HCT116 (cell line): ENCODE measurements at regions not wholly inside any gene's neighbourhood (a gene's known extent, or its start where the extent isn't known, plus 50 kb on each side); places are given as distances from the start of the nearest gene placed in this dataset.

Source experiments
- ATAC-seq: fragments of 200-7000 bp; cut with Tn5 transposase; 2 replicates; pipeline ENCODE4 v1.9.1; 2020; ENCODE audit warnings: mild to moderate bottlenecking, moderate library complexity
- BruUV-seq: library from RNA; stranded (reverse); fragments of 400-500 nt; replicated peaks from 2 replicates; lab custom pipeline; 2021; lab: Mats Ljungman, UMichigan
- CTCF ChIA-PET: fragments of 300-600 bp; sonication (Branson Sonifier 250); formaldehyde crosslinking; loops from one replicate; lab custom pipeline; 2021; ENCODE audit warnings: antibody characterized with exemption; lab: Charles Lee
- POLR2A ChIA-PET: fragments of 300-600, 350-600 bp; sonication (Branson Sonifier 250); formaldehyde crosslinking; loops from one replicate; lab custom pipeline; 2021; ENCODE audit warnings: antibody characterized with exemption; lab: Charles Lee
- RAD21 ChIA-PET, 2 experiments: fragments of 300-600 bp; sonication (Branson Sonifier 250); formaldehyde crosslinking; loops; one replicate each; lab custom pipeline; 2023; ENCODE audit warnings: low total read pairs in 2 of 2; ENCODE audit not compliant: uncharacterized antibody in 2 of 2, unreplicated experiment in 2 of 2, low non-redundant PET in 1 of 2; lab: Charles Lee
- DNase-seq: peaks from one replicate; pipeline ENCODE4 v3.0.0-alpha.2; 2010; ENCODE audit warnings: low read depth, low spot score
- H2AFZ ChIP-seq: fragments of 200-600 bp; shearing (Covaris generic), sonication (generic); 2 replicates; pipeline ENCODE4 v1.6.1; 2017; ENCODE audit warnings: low read depth, mixed run types, mixed read lengths, antibody characterized with exemption, low read length; ENCODE audit not compliant: poor library complexity, severe bottlenecking
- H3K27ac ChIP-seq: 2 replicates; pipeline ENCODE4 v1.5.1; 2012; ENCODE audit warnings: low read depth, low read length
- H3K27me3 ChIP-seq: fragments of 200-600 bp; sonication (generic); 2 replicates; pipeline ENCODE4 v1.6.1; 2016; ENCODE audit warnings: mixed run types, low read length, mixed read lengths; ENCODE audit not compliant: insufficient read depth
- H3K36me3 ChIP-seq, 2 experiments: fragments of 200-500 bp in 1 of 2; fragments of 200-600 bp in 1 of 2; sonication (Bioruptor generic) in 1 of 2; sonication (generic) in 1 of 2; 2 replicates each; pipeline versions ENCODE4 v1.5.1 to v1.6.1; 2014 to 2016; ENCODE audit warnings: low read length in 2 of 2, inconsistent platforms in 1 of 2, mixed read lengths in 1 of 2, mixed run types in 1 of 2; ENCODE audit not compliant: insufficient read depth in 2 of 2, control insufficient read depth in 1 of 2
- H3K4me1 ChIP-seq, 2 experiments: fragments of 200-600 bp in 1 of 2; sonication (generic) in 1 of 2; 2 replicates each; pipeline versions ENCODE4 v1.5.1 to v1.6.1; 2012 to 2017; ENCODE audit warnings: low read length in 2 of 2, inconsistent platforms in 1 of 2, mild to moderate bottlenecking in 1 of 2, mixed read lengths in 1 of 2, mixed run types in 1 of 2, moderate library complexity in 1 of 2; ENCODE audit not compliant: insufficient read depth in 2 of 2, control insufficient read depth in 1 of 2
- H3K4me2 ChIP-seq: fragments of 200-600 bp; sonication (generic); 2 replicates; pipeline ENCODE4 v1.6.1; 2017; ENCODE audit warnings: mixed run types, low read length, mixed read lengths
- H3K4me3 ChIP-seq, 2 experiments: fragments of 200-600 bp in 1 of 2; sonication (generic) in 1 of 2; replicated peaks in 1 of 2; 2 replicates each; pipeline ENCODE4 v1.5.1; 2011 to 2016; ENCODE audit warnings: low read length in 2 of 2, control low read depth in 1 of 2, low read depth in 1 of 2, mild to moderate bottlenecking in 1 of 2, mixed read lengths in 1 of 2, mixed run types in 1 of 2
- H3K79me2 ChIP-seq: fragments of 200-600 bp; sonication (generic); 2 replicates; pipeline ENCODE4 v1.6.1; 2017; ENCODE audit warnings: mild to moderate bottlenecking, mixed run types, low read length, moderate library complexity, mixed read lengths; ENCODE audit not compliant: insufficient read depth
- H3K9ac ChIP-seq: fragments of 200-600 bp; sonication (generic); 2 replicates; pipeline ENCODE4 v1.6.1; 2016; ENCODE audit warnings: low read length, mixed read lengths
- H3K9me2 ChIP-seq: fragments of 200-600 bp; sonication (generic), shearing (Covaris generic); 2 replicates; pipeline ENCODE4 v1.6.1; 2017; ENCODE audit warnings: mixed run types, mild to moderate bottlenecking, moderate library complexity; ENCODE audit not compliant: insufficient read depth
- H3K9me3 ChIP-seq, 2 experiments: fragments of 200-500 bp in 1 of 2; fragments of 200-600 bp in 1 of 2; sonication (Bioruptor generic) in 1 of 2; sonication (generic) in 1 of 2; 2 replicates each; pipeline ENCODE4 v1.6.1; 2014 to 2017; ENCODE audit warnings: low read length in 2 of 2, mixed read lengths in 2 of 2, inconsistent platforms in 1 of 2, low read depth in 1 of 2, mild to moderate bottlenecking in 1 of 2, mixed run types in 1 of 2, moderate library complexity in 1 of 2; ENCODE audit not compliant: control insufficient read depth in 1 of 2, insufficient read depth in 1 of 2
- H4K20me1 ChIP-seq: fragments of 200-600 bp; sonication (generic), shearing (Covaris generic); 2 replicates; pipeline ENCODE4 v1.6.1; 2017; ENCODE audit warnings: mixed run types, mild to moderate bottlenecking, moderate library complexity; ENCODE audit not compliant: insufficient read depth
- CBX3 ChIP-seq: IDR thresholded peaks from 2 replicates; pipeline ENCODE4 v1.6.1; 2012; ENCODE audit warnings: low read depth
- EGR1 ChIP-seq: IDR thresholded peaks from 2 replicates; pipeline ENCODE4 v1.6.1; 2012; ENCODE audit warnings: low read depth
- ELF1 ChIP-seq: IDR thresholded peaks from 2 replicates; pipeline ENCODE4 v1.6.1; 2012; ENCODE audit warnings: low read depth, borderline replicate concordance
- EZH2 ChIP-seq: fragments of 200-600 bp; sonication (generic); IDR thresholded peaks from 2 replicates; pipeline ENCODE4 v1.6.1; 2017; ENCODE audit warnings: antibody characterized with exemption, mixed run types
- EZH2phosphoT487 ChIP-seq: fragments of 200-600 bp; IDR thresholded peaks from 2 replicates; pipeline ENCODE4 v1.6.1; 2018; ENCODE audit warnings: antibody characterized with exemption, borderline replicate concordance
- FOSL1 ChIP-seq: IDR thresholded peaks from 2 replicates; pipeline ENCODE4 v1.6.1; 2012; ENCODE audit warnings: low read depth
- JUND ChIP-seq: IDR thresholded peaks from 2 replicates; pipeline ENCODE4 v1.6.1; 2012
- POLR2A ChIP-seq: IDR thresholded peaks from 2 replicates; pipeline ENCODE4 v1.7.0; 2011; ENCODE audit warnings: borderline replicate concordance; ENCODE audit not compliant: insufficient read depth, insufficient read length; ENCODE audit errors: extremely low read depth
- YY1 ChIP-seq: IDR thresholded peaks from 2 replicates; pipeline ENCODE4 v1.6.1; 2011; ENCODE audit warnings: low read length, low read depth, moderate library complexity, mild to moderate bottlenecking; ENCODE audit not compliant: insufficient replicate concordance; ENCODE audit errors: extremely low read depth
- ZFX ChIP-seq: fragments of 450-650 bp; IDR thresholded peaks from 2 replicates; pipeline ENCODE4 v1.6.1; 2017
- intact Hi-C: fragments of 100-400 bp; cut with micrococcal nuclease; formaldehyde crosslinking; loops from 2 replicates; pipeline ENCODE4 v1.10.0; 2022
- TF ChIP-seq, protein P1 (sequence below): IDR thresholded peaks from 2 replicates; pipeline ENCODE4 v1.6.1; 2012
- TF ChIP-seq, protein P2 (sequence below): IDR thresholded peaks from 2 replicates; pipeline ENCODE4 v1.6.1; 2012; ENCODE audit warnings: low read depth

DNA sequence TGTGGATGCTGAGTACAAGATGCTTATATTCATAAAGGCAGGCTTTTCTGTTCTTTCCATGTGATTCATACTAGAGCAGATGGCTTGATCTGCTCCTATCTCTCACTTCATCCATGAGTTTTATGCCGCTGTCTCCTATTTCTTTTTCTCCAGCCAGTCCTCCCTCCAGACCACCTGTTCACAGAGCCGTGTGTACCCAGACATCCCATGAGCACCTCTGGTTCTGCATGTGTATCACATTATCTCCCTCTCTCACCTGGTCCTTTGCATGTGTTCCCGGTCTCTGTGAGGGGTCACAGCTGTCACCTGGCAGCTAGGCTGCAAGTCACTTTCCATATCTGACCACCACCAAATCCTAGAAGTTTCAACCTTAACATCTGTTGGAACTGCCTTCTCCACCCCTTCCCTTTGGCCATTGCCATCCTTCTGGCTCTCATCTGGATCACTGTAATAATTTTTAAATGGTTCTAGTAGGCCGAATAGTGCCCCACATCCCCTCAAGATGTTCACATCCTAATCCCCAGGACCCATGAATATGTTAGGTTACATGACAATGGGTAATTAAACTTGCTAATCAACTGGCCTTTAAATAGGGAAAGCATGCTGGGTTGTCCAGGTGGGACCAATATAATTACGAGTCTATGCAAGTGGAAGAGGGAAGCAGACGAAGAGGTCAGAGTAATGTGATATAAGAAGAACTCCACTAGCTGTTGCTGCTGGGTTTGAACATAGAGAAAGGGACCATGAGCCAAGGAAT is 168.1 kb downstream of the SNAPC1 start:
- Histone ChIP-seq H3K27me3 (peaks cover 75% of the 10 kb centered on the region), H3K4me1 (no peaks in the 10 kb centered on the region), H4K20me1 (no peaks in the 10 kb centered on the region), H3K4me3 (no peak overlapping the region), H3K4me2 (no peak overlapping the region), H2AFZ (no peak overlapping the region), H3K9me2 (no peaks in the 10 kb centered on the region), H3K36me3 (no peaks in the 10 kb centered on the region), H3K27ac (no peak overlapping the region), H3K9ac (no peak overlapping the region), H3K9me3 (no peaks in the 10 kb centered on the region), H3K79me2 (no peaks in the 10 kb centered on the region)
- no TSS peak for BruUV-seq
- intact Hi-C loops, result no loop called here
- POLR2A ChIA-PET, result no interaction called here
- TF ChIP-seq FOSL1, result no peak
- no peak for TF ChIP-seq CBX3
- no peak for TF ChIP-seq POLR2A
- no peak for DNase-seq
- ATAC-seq, result no peak
- CTCF ChIA-PET, result no interaction called here
- RAD21 ChIA-PET, result no interaction called here

DNA sequence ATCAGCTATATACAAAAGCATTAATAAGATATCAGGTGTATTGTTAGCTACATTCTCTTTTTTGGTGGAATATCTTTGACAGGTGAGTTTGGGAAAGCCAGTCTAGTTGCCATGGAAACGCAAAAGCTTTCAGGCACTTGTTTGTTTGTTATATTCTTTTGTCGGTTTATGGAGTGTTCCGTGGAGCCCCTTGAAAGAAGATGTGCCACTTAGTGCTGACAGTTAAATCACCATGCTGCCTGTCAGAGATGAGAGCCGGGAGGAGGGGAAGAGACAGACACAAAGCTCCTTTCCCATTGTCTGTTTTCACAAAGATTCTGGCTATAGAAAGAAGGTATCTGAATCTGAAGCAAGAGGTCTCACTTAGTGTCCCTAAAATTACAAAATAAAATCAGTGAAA is 170.8 kb downstream of the SNAPC1 start:
- no peak for DNase-seq
- ChIA-PET CTCF (interaction anchor here (0.8 kb wide), 1 partner anchor 8 kb away, joined by 3 read pairs; no protein-coding TSS in a partner anchor), POLR2A (no interaction called here), RAD21 (no interaction called here)
- intact Hi-C loops, result no loop called here
- Histone ChIP-seq H2AFZ (no peak overlapping the region), H3K27ac (no peak overlapping the region), H3K9ac (no peak overlapping the region), H3K4me3 (no peak overlapping the region), H3K9me2 (no peaks in the 10 kb centered on the region), H3K9me3 (no peaks in the 10 kb centered on the region), H4K20me1 (no peaks in the 10 kb centered on the region), H3K27me3 (peaks cover 79% of the 10 kb centered on the region), H3K4me1 (no peaks in the 10 kb centered on the region), H3K36me3 (no peaks in the 10 kb centered on the region), H3K79me2 (no peaks in the 10 kb centered on the region), H3K4me2 (no peak overlapping the region)
- no peak for ATAC-seq
- TF ChIP-seq JUND (no peak), ELF1 (no peak), EZH2 (no peak), YY1 (no peak), CBX3 (no peak), EZH2phosphoT487 (no peak), EGR1 (no peak), ZFX (no peak)
- TF ChIP-seq, protein P1, sequence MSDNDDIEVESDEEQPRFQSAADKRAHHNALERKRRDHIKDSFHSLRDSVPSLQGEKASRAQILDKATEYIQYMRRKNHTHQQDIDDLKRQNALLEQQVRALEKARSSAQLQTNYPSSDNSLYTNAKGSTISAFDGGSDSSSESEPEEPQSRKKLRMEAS, result no peak
- TF ChIP-seq, protein P2, sequence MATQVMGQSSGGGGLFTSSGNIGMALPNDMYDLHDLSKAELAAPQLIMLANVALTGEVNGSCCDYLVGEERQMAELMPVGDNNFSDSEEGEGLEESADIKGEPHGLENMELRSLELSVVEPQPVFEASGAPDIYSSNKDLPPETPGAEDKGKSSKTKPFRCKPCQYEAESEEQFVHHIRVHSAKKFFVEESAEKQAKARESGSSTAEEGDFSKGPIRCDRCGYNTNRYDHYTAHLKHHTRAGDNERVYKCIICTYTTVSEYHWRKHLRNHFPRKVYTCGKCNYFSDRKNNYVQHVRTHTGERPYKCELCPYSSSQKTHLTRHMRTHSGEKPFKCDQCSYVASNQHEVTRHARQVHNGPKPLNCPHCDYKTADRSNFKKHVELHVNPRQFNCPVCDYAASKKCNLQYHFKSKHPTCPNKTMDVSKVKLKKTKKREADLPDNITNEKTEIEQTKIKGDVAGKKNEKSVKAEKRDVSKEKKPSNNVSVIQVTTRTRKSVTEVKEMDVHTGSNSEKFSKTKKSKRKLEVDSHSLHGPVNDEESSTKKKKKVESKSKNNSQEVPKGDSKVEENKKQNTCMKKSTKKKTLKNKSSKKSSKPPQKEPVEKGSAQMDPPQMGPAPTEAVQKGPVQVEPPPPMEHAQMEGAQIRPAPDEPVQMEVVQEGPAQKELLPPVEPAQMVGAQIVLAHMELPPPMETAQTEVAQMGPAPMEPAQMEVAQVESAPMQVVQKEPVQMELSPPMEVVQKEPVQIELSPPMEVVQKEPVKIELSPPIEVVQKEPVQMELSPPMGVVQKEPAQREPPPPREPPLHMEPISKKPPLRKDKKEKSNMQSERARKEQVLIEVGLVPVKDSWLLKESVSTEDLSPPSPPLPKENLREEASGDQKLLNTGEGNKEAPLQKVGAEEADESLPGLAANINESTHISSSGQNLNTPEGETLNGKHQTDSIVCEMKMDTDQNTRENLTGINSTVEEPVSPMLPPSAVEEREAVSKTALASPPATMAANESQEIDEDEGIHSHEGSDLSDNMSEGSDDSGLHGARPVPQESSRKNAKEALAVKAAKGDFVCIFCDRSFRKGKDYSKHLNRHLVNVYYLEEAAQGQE, result no peak
- no TSS peak for BruUV-seq
